ENCODE measurements at regions not wholly inside any gene's neighbourhood (a gene's known extent, or its start where the extent isn't known, plus 50 kb on each side); places are given as distances from the start of the nearest gene placed in this dataset.
"Not testable (repeated sequence)": the region's sequence is repeated elsewhere in the genome, so short reads cannot be mapped to it uniquely, and the experiment has no call there.

GRCh38 chr9:21708856-21709255, 93.6 kb upstream of the MTAP start:
- peak in 1 of 3 donors; percentile 2 for DNase-seq
- 42% methylated on average over 3 of the region's 4 CpGs for WGBS (ENCODE audit: insufficient coverage)
- no peak overlapping the region for H3K4me3 ChIP-seq (ENCODE audit: control insufficient read depth in 1 of 7, extremely low read depth in 1 of 7, insufficient read depth in 4 of 7, low read depth in 2 of 7, low read length in 6 of 7)
- ChIA-PET CTCF (interaction anchor here (0.8 to 3.3 kb wide), 10 partner anchors 9 to 473 kb away, joined by 3 to 18 read pairs (median 4); no protein-coding TSS in a partner anchor), POLR2A (no interaction called here)
- H3K9me3 ChIP-seq (ENCODE audit: control extremely low read depth in 1 of 5, control insufficient read depth in 4 of 5, insufficient read depth in 2 of 5, low read depth in 1 of 5, low read length in 4 of 5), result no peaks in the 10 kb centered on the region
- no peaks in the 10 kb centered on the region for H3K4me1 ChIP-seq (ENCODE audit: control extremely low read depth in 1 of 4, control insufficient read depth in 4 of 4, insufficient read depth in 4 of 4, low read length in 3 of 4)
- no peaks in the 10 kb centered on the region for H3K36me3 ChIP-seq (ENCODE audit: control insufficient read depth in 4 of 4, insufficient read depth in 4 of 4, low read length in 3 of 4)
- H3K27me3 ChIP-seq (replicated peaks in 2 of 5; ENCODE audit: control insufficient read depth in 4 of 5, insufficient read depth in 5 of 5, low read length in 4 of 5), result peaks cover 0 to 6% (median 2%) of the 10 kb centered on the region in 5 experiments
- no peak overlapping the region for H3K27ac ChIP-seq (ENCODE audit: insufficient read depth in 1 of 2, low read depth in 1 of 2, low read length in 2 of 2, poor library complexity in 1 of 2, severe bottlenecking in 2 of 2)

DNA sequence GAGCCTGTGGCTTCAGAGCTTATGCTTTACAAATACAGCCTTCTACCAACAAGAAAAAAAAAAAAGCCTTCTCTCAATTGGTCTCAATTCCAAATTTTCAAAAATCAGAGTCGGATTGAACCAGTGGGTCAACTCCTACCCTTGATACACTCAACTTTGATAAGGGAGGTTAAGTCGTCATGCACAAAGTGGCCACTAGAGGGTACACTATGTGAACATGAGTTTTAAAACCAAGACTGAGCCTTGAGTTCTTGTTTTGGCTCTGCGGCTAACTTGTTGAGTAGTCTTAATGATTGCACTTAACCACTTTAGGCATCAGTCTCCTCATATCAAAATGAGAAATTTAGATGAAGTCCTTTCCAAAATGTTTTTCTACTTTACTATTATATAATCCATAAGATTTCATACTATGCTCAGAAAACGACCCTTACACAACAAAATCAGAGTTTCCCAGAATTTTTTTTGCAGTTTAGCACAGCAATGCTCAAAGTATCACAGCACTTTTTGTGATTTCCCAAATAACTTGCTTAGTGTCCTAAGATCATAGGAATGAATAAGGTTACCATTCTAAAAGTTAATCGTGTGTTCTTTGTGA, 92.9 kb upstream of the MTAP start:
- no peaks in the 10 kb centered on the region for H3K9me3 ChIP-seq (ENCODE audit: control extremely low read depth in 1 of 5, control insufficient read depth in 4 of 5, insufficient read depth in 2 of 5, low read depth in 1 of 5, low read length in 4 of 5)
- ChIA-PET CTCF (interaction anchor here (0.8 to 3.3 kb wide), 7 partner anchors 8 to 474 kb away, joined by 3 to 18 read pairs (median 4); no protein-coding TSS in a partner anchor), POLR2A (no interaction called here)
- H3K4me1 ChIP-seq (ENCODE audit: control extremely low read depth in 1 of 4, control insufficient read depth in 4 of 4, insufficient read depth in 4 of 4, low read length in 3 of 4), result no peaks in the 10 kb centered on the region
- H3K27ac ChIP-seq (ENCODE audit: insufficient read depth in 1 of 2, low read depth in 1 of 2, low read length in 2 of 2, poor library complexity in 1 of 2, severe bottlenecking in 2 of 2), result no peak overlapping the region
- H3K36me3 ChIP-seq (ENCODE audit: control insufficient read depth in 4 of 4, insufficient read depth in 4 of 4, low read length in 3 of 4), result no peaks in the 10 kb centered on the region
- DNase-seq, result peak; percentile 54 to 73 (median 57)
- no peak overlapping the region for H3K4me3 ChIP-seq (ENCODE audit: control insufficient read depth in 1 of 7, extremely low read depth in 1 of 7, insufficient read depth in 4 of 7, low read depth in 2 of 7, low read length in 6 of 7)
- peaks cover 0 to 6% (median 2%) of the 10 kb centered on the region in 5 experiments for H3K27me3 ChIP-seq (replicated peaks in 2 of 5; ENCODE audit: control insufficient read depth in 4 of 5, insufficient read depth in 5 of 5, low read length in 4 of 5)
- WGBS (ENCODE audit: insufficient coverage), result 29% methylated on average over 3 of the region's 5 CpGs

DNA sequence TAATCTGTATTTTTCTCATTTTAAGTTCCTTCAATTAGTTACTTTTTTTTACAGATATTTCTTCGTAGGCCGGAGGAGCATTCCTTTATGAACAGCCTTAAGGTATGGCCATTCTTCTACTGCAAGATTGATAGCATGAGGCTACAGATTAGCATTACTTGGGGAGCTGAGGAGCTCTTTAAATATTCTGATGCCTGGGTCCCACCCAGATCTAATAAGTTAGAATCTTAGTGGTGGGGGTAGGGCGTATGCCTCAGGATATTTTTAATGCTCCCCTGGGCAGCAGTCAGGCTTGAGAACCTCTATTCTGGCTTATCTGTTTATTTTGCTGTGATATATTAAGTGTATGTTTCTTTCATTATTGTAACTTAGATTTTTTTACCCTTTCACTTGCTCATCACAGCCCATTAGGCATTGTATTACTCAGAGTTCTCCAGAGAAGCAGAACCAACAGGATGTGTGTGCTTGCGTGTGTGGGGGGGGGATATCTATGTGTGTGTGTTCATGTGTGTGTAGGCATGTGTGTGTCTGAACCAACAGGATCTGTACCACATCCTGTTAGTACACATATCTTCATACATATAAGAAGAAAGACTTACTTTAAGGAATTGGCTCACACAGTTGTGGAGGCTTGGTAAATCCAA, 91.8 kb upstream of the MTAP start:
- Histone ChIP-seq H3K4me3 (ENCODE audit: control insufficient read depth in 1 of 7, extremely low read depth in 1 of 7, insufficient read depth in 4 of 7, low read depth in 2 of 7, low read length in 6 of 7) (no peak overlapping the region), H3K4me1 (ENCODE audit: control extremely low read depth in 1 of 4, control insufficient read depth in 4 of 4, insufficient read depth in 4 of 4, low read length in 3 of 4) (no peaks in the 10 kb centered on the region), H3K36me3 (ENCODE audit: control insufficient read depth in 4 of 4, insufficient read depth in 4 of 4, low read length in 3 of 4) (no peaks in the 10 kb centered on the region), H3K27ac (ENCODE audit: insufficient read depth in 1 of 2, low read depth in 1 of 2, low read length in 2 of 2, poor library complexity in 1 of 2, severe bottlenecking in 2 of 2) (no peak overlapping the region), H3K9me3 (ENCODE audit: control extremely low read depth in 1 of 5, control insufficient read depth in 4 of 5, insufficient read depth in 2 of 5, low read depth in 1 of 5, low read length in 4 of 5) (no peaks in the 10 kb centered on the region), H3K27me3 (replicated peaks in 2 of 5; ENCODE audit: control insufficient read depth in 4 of 5, insufficient read depth in 5 of 5, low read length in 4 of 5) (peaks cover 0 to 6% (median under 1%) of the 10 kb centered on the region in 5 experiments)
- CTCF ChIA-PET, result interaction anchor here (3.3 kb wide), 1 partner anchor 77 kb away, joined by 18 read pairs; no protein-coding TSS in a partner anchor
- DNase-seq, result peak in 2 of 3 donors; percentile 14 to 26
- 90% methylated on average over 2 of the region's 4 CpGs for WGBS (ENCODE audit: insufficient coverage)
- POLR2A ChIA-PET, result no interaction called here

- Histone ChIP-seq H3K4me1 (ENCODE audit: control extremely low read depth in 1 of 4, control insufficient read depth in 4 of 4, insufficient read depth in 4 of 4, low read length in 3 of 4) (no peaks in the 10 kb centered on the region), H3K27me3 (replicated peaks in 2 of 5; ENCODE audit: control insufficient read depth in 4 of 5, insufficient read depth in 5 of 5, low read length in 4 of 5) (peaks cover 0 to 2% (median 0%) of the 10 kb centered on the region in 5 experiments), H3K27ac (ENCODE audit: insufficient read depth in 1 of 2, low read depth in 1 of 2, low read length in 2 of 2, poor library complexity in 1 of 2, severe bottlenecking in 2 of 2) (no peak overlapping the region), H3K36me3 (ENCODE audit: control insufficient read depth in 4 of 4, insufficient read depth in 4 of 4, low read length in 3 of 4) (no peaks in the 10 kb centered on the region), H3K4me3 (ENCODE audit: control insufficient read depth in 1 of 7, extremely low read depth in 1 of 7, insufficient read depth in 4 of 7, low read depth in 2 of 7, low read length in 6 of 7) (no peak overlapping the region), H3K9me3 (ENCODE audit: control extremely low read depth in 1 of 5, control insufficient read depth in 4 of 5, insufficient read depth in 2 of 5, low read depth in 1 of 5, low read length in 4 of 5) (no peaks in the 10 kb centered on the region)
- CTCF ChIA-PET, result interaction anchor here (1.0 kb wide), 1 partner anchor 77 kb away, joined by 4 read pairs; no protein-coding TSS in a partner anchor
- POLR2A ChIA-PET, result no interaction called here
- 89% methylated on average over 1 of the region's 2 CpGs for WGBS (ENCODE audit: insufficient coverage)
- peak in 1 of 3 donors; percentile 3 for DNase-seq
Observed at GRCh38 chr9:21711504-21711903, 90.9 kb upstream of the MTAP start.

DNA sequence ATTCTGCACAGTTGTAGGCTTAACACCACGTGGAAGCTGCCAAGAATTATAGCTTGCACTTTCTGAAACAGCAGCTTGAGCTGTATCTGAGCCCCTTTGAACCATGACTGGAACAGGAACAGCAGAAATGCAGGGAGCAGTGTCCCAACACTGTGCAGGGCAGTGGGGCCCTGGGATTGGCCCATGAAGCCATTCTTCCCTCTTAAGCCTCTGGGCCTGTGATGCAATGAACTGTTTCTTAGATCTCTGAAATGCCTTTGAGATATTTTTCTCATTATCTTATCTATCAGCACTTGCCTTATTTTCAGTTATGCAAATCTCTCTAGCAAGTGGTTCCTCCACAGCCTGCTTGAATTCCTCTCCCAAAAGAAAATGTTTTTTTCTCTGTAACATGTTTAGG, 87.0 kb upstream of the MTAP start:
- no peak for DNase-seq
- CTCF ChIA-PET, result no interaction called here
- H3K27me3 ChIP-seq (replicated peaks in 2 of 5; ENCODE audit: control insufficient read depth in 4 of 5, insufficient read depth in 5 of 5, low read length in 4 of 5), result peaks cover 0 to 3% (median 0%) of the 10 kb centered on the region in 5 experiments
- no peaks in the 10 kb centered on the region for H3K4me1 ChIP-seq (ENCODE audit: control extremely low read depth in 1 of 4, control insufficient read depth in 4 of 4, insufficient read depth in 4 of 4, low read length in 3 of 4)
- H3K27ac ChIP-seq (ENCODE audit: insufficient read depth in 1 of 2, low read depth in 1 of 2, low read length in 2 of 2, poor library complexity in 1 of 2, severe bottlenecking in 2 of 2), result no peak overlapping the region
- WGBS (ENCODE audit: insufficient coverage), result 62% methylated on average over 1 of the region's 1 CpG
- POLR2A ChIA-PET, result no interaction called here
- no peaks in the 10 kb centered on the region for H3K9me3 ChIP-seq (ENCODE audit: control extremely low read depth in 1 of 5, control insufficient read depth in 4 of 5, insufficient read depth in 2 of 5, low read depth in 1 of 5, low read length in 4 of 5)
- no peaks in the 10 kb centered on the region for H3K36me3 ChIP-seq (ENCODE audit: control insufficient read depth in 4 of 4, insufficient read depth in 4 of 4, low read length in 3 of 4)
- H3K4me3 ChIP-seq (ENCODE audit: control insufficient read depth in 1 of 7, extremely low read depth in 1 of 7, insufficient read depth in 4 of 7, low read depth in 2 of 7, low read length in 6 of 7), result no peak overlapping the region

DNA sequence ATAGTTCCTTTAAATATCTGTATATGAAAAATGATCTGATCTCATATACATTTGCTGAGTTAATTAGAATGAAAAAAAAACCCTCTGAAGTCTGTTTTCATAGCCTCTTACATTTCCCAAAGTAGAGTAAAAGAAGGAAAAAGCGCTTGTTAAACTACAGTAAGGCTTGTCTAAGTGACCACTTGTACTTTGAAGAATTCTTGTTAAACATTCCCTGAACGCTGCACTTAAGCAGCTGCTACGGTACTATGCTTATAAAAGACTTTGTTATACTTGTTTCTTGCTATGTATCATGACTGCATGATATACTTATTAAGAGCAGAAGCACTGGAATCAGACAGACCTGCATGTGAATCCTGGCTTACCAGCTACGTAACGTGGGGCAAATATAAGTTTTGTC, 81.7 kb upstream of the MTAP start:
- H3K36me3 ChIP-seq (ENCODE audit: control insufficient read depth in 4 of 4, insufficient read depth in 4 of 4, low read length in 3 of 4), result no peaks in the 10 kb centered on the region
- DNase-seq, result no peak
- CTCF ChIA-PET, result interaction anchor here (0.9 to 1.4 kb wide), 3 partner anchors 13 to 68 kb away, joined by 3 to 4 read pairs (median 4); no protein-coding TSS in a partner anchor
- POLR2A ChIA-PET, result no interaction called here
- H3K27me3 ChIP-seq (replicated peaks in 2 of 5; ENCODE audit: control insufficient read depth in 4 of 5, insufficient read depth in 5 of 5, low read length in 4 of 5), result peaks cover 0 to 3% (median 2%) of the 10 kb centered on the region in 5 experiments
- whole genome bisulfite sequencing (ENCODE audit: insufficient coverage), result 90% methylated on average over 2 of the region's 5 CpGs
- no peak overlapping the region for H3K27ac ChIP-seq (ENCODE audit: insufficient read depth in 1 of 2, low read depth in 1 of 2, low read length in 2 of 2, poor library complexity in 1 of 2, severe bottlenecking in 2 of 2)
- H3K4me3 ChIP-seq (ENCODE audit: control insufficient read depth in 1 of 7, extremely low read depth in 1 of 7, insufficient read depth in 4 of 7, low read depth in 2 of 7, low read length in 6 of 7), result no peak overlapping the region
- no peaks in the 10 kb centered on the region for H3K9me3 ChIP-seq (ENCODE audit: control extremely low read depth in 1 of 5, control insufficient read depth in 4 of 5, insufficient read depth in 2 of 5, low read depth in 1 of 5, low read length in 4 of 5)
- H3K4me1 ChIP-seq (ENCODE audit: control extremely low read depth in 1 of 4, control insufficient read depth in 4 of 4, insufficient read depth in 4 of 4, low read length in 3 of 4), result no peaks in the 10 kb centered on the region

DNA sequence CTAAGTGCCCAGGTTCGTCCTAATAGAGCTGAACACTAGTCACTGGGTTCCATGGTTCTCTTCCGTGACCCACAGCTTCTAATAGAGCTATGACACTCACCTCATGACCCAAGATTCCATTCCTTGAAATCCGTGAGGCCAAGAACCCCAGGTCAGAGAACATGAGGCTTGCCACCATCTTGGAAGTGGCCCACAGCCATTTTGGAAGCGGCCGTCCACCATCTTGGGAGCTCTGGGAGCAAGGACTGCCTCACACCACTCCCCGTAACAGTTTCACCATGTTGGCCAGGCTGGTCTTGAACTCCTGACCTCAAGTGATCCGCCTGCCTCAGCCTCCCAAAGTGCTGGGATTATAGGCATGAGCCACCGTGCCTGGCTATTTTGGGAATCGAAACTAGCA, 75.0 kb upstream of the MTAP start:
- H3K4me3 ChIP-seq (ENCODE audit: control insufficient read depth in 1 of 7, extremely low read depth in 1 of 7, insufficient read depth in 4 of 7, low read depth in 2 of 7, low read length in 6 of 7); H3K9me3 ChIP-seq (ENCODE audit: control extremely low read depth in 1 of 5, control insufficient read depth in 4 of 5, insufficient read depth in 2 of 5, low read depth in 1 of 5, low read length in 4 of 5); H3K27ac ChIP-seq (ENCODE audit: insufficient read depth in 1 of 2, low read depth in 1 of 2, low read length in 2 of 2, poor library complexity in 1 of 2, severe bottlenecking in 2 of 2); POLR2A ChIA-PET; DNase-seq; H3K4me1 ChIP-seq (ENCODE audit: control extremely low read depth in 1 of 4, control insufficient read depth in 4 of 4, insufficient read depth in 4 of 4, low read length in 3 of 4); H3K27me3 ChIP-seq (replicated peaks in 2 of 5; ENCODE audit: control insufficient read depth in 4 of 5, insufficient read depth in 5 of 5, low read length in 4 of 5); H3K36me3 ChIP-seq (ENCODE audit: control insufficient read depth in 4 of 4, insufficient read depth in 4 of 4, low read length in 3 of 4): not testable (repeated sequence)
- CTCF ChIA-PET, result interaction anchor here (1.4 kb wide), 1 partner anchor 13 kb away, joined by 4 read pairs; no protein-coding TSS in a partner anchor
- WGBS (ENCODE audit: insufficient coverage), result 98% methylated on average over 9 of the region's 9 CpGs

All from common myeloid progenitor, CD34-positive (primary cell).